ENCODE measurements at regions not wholly inside any gene's neighbourhood (a gene's known extent, or its start where the extent isn't known, plus 50 kb on each side); places are given as distances from the start of the nearest gene placed in this dataset.
A peak's percentile ranks its signal among the peaks of the same experiment; 100 is the strongest.
"Not testable (repeated sequence)": the region's sequence is repeated elsewhere in the genome, so short reads cannot be mapped to it uniquely, and the experiment has no call there.

DNA sequence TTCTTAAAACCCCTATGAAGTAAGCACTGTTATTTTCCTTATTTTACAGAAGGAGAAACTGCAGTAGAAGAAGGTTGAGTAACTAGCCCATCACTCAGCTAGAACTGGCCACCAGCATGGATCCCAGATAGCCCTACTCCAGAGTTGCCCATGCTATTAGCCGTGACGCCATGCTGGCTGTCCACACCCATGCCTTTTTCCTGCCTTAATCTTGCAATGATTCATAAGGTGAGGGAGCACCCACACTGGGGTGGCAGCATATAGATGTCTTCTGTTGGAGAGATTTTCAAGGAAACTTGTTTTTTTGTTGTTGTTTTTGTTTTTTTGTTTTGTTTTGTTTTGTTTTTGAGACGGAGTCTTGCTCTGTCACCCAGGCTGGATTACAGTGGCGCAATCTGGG is 204.1 kb upstream of the HAAO start:
- DNase-seq, result peak in 1 of 10 donors; percentile 18
- intact Hi-C loops (cut with DNase I), result no loop called here

DNA sequence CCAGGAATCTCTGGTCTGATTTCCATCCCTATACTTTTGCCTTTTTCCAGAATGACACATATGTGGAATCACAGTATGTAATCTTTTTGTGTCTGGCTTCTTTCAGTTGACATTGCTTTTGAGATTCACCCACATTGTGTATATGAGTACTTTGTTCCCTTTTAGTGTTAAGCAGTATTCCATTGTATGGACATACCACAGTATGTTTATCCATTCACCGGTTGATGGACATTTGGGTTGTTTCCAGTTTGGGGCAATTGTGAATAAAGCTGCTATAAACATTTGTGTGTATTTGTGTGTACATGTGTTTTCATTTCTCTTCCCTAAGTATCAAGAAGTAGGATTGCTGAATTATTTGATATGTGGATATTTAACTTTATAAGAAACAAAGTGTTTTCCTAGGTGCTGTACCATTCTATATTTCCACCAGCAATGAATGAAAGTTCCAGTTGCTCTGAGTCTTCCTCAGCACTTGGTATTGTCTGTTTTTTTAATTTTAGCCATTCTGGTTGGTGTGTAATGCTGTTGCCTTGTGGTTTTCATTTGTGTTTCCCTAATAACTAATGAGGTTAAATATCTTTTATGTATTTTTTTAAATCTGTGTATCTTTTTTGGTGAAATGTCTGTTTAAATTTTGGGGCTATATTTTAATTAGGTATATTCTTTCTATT is 203.5 kb upstream of the HAAO start:
- intact Hi-C loops (cut with DNase I), result no loop called here
- no peak for DNase-seq

DNA sequence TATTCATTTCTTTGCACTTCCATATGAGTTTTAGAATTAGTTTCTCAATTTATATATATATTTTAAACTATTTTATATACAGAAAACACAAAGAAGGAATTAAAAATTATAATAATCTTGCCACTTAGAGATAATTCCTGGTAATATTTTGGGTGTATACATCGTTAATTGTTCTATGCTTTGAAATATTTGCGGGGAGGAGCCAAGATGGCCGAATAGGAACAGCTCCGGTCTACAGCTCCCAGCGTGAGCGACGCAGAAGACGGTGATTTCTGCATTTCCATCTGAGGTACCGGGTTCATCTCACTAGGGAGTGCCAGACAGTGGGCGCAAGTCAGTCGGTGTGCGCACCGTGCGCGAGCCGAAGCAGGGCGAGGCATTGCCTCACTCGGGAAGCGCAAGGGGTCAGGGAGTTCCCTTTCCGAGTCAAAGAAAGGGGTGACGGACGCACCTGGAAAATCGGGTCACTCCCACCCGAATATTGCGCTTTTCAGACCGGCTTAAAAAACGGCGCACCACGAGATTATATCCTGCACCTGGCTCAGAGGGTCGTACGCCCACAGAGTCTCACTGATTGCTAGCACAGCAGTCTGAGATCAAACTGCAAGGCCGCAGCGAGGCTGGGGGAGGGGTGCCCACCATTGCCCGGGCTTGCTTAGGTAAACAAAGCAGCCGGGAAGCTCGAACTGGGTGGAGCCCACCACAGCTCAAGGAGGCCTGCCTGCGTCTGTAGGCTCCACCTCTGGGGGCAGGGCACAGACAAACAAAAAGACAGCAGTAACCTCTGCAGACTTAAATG is 197.1 kb upstream of the HAAO start:
- not testable (repeated sequence) for DNase-seq

DNA sequence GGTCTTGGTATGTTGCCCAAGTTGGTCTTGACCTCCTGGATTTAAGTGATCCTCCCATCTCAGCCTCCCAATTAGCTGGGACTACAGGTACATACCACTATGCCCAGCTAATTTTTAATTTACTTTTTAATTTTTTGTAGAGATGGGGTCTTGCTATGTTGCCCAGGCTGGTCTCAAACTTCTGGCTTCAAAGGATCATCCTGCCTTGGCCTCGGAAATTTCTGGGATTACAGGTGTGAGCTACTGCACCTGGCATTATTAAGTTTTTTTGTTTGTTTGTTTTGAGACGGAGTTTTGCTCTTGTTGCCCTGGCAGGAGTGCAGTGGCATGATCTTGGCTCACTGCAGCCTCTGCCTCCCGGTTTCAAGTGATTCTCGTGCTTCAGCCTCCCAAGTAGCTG is 195.7 kb upstream of the HAAO start:
- intact Hi-C loops (cut with DNase I), result not testable (repeated sequence)
- DNase-seq, result peak in 1 of 10 donors; percentile 7

More for the DNA sequence above, 197.1 kb upstream of the HAAO start:
- intact Hi-C loops (cut with DNase I), result not testable (repeated sequence)

DNA sequence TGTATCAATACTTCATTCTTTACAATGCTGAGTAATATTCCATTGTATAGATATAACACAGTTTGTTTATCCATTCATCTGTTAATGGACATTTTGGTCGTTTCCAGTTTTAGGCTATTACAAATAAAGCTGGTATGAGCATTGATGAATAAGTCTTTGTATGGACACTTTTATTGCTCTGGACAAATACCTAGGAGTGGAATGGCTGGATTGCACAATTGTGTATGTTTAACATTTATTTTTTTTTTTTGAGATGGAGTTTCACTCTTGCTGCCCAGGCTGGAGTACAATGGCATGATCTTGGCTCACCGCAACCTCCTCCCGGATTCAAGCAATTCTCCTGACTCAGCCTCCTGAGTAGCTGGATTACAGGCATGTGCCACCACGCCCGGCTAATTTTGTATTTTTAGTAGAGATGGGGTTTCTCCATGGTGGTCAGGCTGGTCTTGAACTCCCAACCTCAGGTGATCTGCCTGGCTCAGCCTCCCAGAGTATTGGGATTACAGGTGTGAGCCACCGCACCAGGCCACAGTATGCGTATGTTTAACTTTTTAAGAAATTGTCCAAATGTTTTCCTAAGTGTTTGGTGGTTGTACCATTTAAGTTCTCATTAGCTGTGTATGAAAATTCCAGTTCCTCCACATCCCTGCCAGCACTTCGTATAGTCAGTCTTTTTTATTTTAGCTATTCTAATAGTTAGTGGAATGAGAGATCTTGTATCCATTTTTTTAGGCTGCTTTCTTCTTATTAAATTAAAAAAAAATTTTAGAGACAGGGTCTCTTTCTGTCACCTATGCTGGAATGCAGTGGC is 194.9 kb upstream of the HAAO start:
- intact Hi-C loops (cut with DNase I), result no loop called here
- DNase-seq, result peak in 1 of 10 donors; percentile 28

DNA sequence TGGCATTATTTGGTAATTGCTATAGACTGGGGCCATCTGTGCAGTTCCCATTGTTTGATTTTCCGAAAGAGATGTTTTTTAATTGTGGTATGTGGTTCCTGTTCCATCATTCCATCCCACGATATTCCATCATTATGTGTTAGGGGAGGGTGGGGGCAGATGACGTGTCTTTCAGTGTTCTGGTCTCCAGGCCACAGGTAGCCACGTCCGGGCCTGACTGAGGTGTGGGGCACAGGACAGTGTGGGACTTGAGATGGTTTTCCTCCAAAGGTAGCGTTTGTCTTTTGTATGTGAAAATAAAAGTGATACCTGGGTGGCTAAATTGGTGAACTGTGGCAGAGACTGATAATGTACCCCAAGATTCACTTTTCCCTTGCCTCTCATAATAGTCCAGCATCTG is 192.2 kb upstream of the HAAO start:
- intact Hi-C loops (cut with DNase I), result no loop called here
- DNase-seq, result no peak

DNA sequence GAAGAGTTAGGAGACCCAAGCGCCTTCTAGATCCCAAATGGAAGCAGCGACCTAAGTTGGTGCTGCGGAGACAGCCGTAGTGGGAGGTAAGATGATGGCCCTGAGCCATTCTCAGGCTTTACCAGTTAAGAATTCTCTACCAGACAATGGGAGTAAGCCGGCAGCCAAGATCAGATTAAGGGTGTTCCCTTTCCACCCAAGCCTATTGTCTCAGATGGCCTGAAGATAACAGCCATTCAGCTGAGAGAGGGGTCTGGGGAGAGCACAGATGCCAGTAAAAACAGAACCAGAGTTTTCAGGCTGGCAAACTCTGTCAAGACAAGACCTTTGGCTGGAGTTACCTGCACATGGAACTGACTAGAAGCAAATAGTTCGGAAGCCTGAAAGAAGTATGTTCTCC is 191.7 kb upstream of the HAAO start:
- DNase-seq, result no peak

DNA sequence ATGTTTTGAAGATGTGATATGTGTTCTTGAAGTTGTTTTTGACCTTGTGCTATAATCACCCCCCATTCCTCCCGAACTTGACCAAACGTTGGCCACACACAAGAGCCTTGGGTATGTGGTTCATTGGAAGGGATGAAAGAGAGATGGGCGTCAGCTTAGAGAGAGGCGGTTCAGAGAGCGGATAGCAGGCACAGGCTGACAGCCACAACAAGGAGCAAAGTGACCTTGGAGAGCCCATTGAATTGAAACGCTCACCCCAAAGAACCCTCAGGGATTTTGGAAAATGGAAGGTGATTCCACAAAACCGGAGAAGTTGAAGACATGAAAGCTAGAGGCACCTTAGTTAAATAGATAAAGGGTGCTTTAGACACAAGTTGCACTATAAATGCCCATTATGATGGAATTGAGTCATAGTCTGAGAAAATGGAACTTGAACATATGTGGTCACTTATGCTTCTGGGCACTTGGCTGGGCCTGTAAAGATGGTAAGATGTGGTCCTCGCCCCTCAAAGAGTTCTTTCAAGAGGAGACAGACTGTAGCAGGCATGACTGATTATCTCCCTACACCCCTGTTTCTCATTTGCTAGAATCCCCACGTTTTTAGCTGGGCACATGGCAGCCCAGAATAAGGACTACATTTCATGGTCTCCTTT is 188.5 kb upstream of the HAAO start:
- DNase-seq, result no peak
- intact Hi-C loops (cut with DNase I), result no loop called here

More for the DNA sequence above, 191.7 kb upstream of the HAAO start:
- intact Hi-C loops (cut with DNase I), result no loop called here

DNA sequence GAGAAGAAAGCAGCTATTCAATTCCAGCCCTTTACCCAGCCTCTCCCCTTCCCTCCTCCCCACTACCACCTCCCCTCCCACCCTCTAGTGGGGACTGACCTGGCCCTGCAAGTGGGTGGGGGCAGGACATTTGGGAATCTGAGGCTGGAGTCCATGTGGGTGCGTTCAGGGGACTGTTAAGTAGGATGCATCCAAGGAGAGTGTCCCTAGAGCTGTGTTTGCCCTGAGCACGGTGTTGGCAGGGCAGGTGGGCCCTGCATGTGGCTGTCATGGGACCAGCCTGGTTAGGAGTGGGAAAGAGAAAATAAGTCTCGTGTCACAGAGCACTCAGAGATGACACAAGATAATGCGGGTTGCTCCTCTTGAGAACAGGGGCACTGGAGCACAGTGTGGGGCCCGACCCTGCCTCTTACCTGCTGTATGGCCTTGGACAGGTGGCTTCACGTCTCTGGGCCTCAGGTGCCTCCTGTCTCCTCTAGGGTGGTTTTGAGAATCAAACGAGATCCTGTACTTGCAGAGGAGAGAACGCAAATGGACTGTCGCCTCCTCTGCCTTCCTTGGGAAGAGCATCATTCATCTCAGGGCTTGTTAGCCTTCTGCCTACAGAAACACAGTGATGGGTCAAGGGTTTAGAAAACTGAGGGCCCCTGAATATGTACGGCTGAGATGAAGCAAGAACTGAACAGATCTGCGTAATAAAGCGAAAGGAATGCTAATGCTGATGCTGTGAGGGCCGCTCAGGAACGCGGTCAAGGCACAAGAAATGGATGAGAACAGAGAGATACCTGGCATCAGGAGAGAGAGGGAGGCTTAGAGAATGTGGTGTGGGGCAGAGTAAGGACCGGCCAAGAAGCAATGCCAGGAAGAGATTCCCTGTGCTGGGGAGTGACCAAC is 187.7 kb upstream of the HAAO start:
- DNase-seq, result peak in 1 of 10 donors; percentile 38
- intact Hi-C loops (cut with DNase I), result loop anchor here (10.0 kb wide), 1 partner anchor 505 kb away; no protein-coding TSS in a partner anchor

DNA sequence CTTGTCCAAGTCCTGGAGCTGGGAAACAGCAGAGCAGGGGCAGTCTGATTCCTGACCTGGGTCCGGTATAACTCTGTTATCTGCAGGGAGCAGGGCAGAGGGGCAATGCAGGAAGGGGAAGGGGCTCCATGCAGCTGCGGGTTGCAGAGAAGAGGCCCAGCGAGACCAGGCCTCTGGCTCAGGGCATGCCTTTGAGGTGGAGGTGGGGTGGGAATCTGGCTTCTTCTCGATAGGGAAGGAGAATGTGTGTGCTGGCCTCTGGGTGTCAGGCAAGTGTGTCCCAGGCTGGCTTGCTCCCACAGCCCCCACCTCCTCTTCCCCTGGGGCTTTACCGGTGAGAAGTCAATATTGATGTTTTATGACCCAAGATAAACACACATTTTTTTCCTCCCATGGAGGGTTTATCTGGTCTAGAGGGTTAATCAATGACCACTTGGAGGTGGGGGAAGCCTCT is 187.1 kb upstream of the HAAO start:
- DNase-seq, result peak in 1 of 10 donors; percentile 42
- intact Hi-C loops (cut with DNase I), result loop anchor here (10.0 kb wide), 1 partner anchor 505 kb away; no protein-coding TSS in a partner anchor

DNA sequence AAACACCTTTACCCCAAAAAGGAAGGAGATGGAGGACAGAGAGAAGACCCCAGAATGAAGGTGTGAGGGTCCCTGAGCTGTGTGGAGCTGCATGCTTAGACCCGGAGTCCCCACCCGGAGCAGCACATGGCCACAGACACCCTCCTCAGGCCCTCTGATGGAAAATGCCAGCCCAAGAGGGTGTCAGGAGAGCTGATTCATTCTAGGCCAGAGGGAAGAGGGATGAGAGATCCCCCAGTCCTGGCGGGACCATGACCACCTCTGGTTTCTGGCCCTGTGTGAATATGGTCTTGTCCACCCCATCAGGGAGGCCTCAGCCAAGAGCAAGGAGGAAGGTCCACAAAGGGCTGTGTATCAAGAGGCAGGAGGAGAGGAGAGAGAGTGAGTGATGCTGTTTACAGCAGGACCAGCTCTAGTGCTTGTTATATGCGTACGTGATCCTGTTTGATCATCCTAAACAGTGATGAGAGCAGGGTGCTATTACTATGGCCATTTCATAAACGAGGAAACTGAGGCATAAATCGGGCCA is 186.6 kb upstream of the HAAO start:
- intact Hi-C loops (cut with DNase I), result loop anchor here (10.0 kb wide), 1 partner anchor 506 kb away; no protein-coding TSS in a partner anchor

DNA sequence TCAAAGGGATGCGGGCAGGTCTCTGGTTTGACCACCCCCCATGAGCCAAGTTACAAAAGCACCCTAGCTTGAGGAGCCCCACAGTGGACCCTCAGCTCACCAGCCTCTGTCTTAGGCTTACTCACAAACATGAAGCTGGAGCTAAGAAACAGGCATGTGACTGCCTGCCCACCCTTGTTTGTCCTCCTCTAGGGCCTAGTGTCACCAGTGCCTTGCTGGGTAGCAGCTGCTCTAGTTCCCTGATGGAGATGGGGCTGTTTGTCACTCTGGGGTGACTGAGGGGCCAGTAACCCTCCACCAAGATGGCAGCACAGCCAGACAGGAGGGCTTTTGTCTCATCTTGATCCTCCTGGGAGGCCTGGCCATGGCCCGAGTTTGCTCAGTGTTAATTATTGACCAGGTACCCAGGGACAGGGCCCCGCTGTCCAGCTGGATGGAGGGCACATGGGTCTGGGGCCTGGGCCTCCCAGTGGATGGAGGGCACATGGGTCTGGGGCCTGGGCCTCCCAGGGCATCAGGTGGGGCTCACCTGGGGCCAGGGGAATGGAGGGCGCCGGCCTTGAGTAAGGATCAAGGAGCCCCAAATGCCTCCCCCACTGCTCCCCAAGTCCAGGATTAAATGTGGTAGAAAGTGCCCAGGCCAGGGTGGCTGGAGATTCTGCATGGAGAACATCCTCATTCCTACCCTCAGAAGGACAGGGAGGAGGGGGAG is 185.9 kb upstream of the HAAO start:
- peak in 1 of 10 donors; percentile 71 for DNase-seq
- intact Hi-C loops (cut with DNase I), result loop anchor here (10.0 kb wide), 1 partner anchor 506 kb away; no protein-coding TSS in a partner anchor

More for the DNA sequence above, 186.6 kb upstream of the HAAO start:
- DNase-seq, result peak in 1 of 10 donors; percentile 38

DNA sequence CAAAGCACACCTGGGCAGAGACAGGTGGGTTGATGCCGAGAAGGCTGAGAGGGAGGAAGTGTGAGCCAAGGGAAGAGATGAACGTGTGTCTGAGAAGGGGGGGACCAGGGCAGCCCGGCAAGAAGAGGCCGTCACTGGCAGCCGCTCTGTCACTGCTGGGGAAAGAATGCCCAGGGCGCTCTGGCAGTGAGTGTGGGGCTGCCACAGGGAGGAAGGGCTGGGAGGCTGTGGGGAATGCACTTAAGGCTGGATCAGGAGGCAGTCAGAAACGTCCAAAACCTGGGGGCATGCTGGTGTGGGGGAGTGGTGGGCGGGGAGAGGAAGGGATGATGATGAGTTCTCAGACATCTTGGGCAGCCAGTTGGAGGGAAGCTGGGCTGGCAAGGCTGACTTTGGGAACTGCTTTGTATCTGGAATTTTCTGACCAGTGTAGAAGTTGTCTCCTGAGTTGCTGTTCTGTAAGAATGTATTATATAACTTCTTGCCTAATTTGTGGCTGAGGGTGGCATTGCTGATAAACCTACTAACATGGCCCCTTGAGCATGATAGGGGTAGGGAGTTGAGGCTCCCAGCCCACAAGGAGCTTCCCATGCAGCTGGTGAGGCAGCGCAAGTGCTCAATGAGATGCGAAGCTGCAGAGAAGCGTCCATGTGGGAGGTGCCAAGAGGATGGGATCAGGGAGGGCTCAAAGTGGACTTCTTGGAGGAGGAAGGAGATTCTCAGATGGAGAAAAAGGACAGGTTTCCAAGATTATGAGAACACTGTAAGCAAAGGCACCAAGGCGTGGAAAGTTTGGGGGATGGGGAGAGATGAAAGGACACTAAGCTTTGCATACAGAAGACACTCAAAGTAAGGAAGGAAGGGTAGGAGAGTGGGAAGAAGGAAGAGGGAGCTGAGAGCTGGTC is 185.1 kb upstream of the HAAO start:
- intact Hi-C loops (cut with DNase I), result loop anchor here (10.0 kb wide), 1 partner anchor 507 kb away; no protein-coding TSS in a partner anchor
- DNase-seq, result peak in 1 of 10 donors; percentile 76

DNA sequence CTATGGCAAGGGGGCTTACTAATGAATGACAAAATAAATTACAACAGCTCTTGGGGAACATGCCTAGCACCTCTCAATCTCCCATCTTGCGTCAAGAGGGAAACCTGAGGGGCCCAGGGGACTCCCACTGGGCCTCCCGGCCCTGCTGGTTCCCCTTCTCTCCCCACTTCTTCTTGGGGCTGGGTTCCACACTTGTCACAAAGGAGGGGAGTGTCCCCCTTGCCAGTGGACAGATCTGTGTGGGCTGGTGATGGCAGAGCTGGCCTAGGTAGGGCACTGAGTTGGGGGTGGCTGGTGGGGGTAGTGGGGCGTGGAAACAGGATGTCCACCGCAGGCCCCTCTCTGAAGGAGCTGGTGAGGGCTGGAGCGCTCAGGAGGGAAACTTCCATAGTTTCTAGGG is 184.0 kb upstream of the HAAO start:
- peak in 1 of 10 donors; percentile 28 for DNase-seq
- intact Hi-C loops (cut with DNase I), result loop anchor here (10.0 kb wide), 1 partner anchor 508 kb away; no protein-coding TSS in a partner anchor

DNA sequence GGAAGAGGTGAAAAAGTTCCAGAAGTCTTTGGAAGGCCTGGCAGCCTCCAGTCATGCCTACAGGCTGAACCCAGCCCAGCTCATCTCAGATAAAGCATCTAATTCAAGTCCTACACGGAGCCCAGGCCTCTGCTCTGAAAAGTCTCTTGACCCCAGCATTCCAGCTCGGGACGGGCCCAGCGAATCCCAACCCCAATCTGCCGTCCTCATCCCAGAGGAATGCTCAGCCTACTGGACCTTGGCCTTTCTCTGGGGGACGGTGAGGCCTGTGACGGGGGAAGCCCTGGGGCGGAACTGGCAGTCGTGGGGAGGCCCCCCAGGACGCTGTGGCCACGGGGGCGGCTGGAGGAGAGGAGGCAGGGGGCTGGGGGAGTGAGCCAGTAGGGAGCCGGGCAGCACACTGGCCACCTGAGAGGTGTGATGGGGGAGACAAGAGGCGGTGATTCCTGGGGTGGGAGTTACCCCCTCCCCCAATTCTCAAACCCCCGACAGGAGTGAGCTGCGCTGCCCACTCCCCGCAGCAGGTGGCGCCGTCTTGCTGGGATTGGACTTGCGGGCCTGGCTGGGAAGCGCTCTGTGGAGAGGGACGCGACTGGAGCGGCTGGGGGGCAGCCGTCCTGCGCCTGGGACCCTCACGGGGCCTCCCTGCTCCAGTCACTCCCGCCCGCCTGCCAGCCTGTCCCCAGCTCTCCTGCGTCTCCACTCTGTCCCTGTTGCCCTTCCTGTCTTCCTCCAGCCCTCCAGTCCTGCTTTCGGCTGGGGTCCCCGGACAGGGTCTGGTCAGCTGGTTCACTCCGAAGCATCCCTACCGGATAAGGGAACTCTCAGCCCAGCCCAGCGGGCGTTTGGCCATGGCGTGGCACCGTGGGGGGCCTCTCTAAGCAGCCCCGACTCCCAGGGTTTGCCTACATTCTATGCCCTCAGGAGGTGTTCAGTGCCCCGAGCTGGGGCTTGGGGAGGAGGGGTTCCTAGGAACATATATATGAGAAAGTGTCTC is 182.6 kb upstream of the HAAO start:
- intact Hi-C loops (cut with DNase I), result loop anchor here (1.0 to 10.0 kb wide), 3 partner anchors 47 to 510 kb away; no protein-coding TSS in a partner anchor
- peak; percentile 53 to 96 (median 80) for DNase-seq
